GM23248 (cell line): ENCODE measurements at regions not wholly inside any gene's neighbourhood (a gene's known extent, or its start where the extent isn't known, plus 50 kb on each side); places are given as distances from the start of the nearest gene placed in this dataset.
"Not testable (repeated sequence)": the region's sequence is repeated elsewhere in the genome, so short reads cannot be mapped to it uniquely, and the experiment has no call there.

Experiments used
- DNase-seq: peaks from one replicate; pipeline ENCODE4 v3.0.0-alpha.2; 2015
- H2AFZ ChIP-seq: fragments of 200-600 bp; sonication (generic); 2 replicates; pipeline ENCODE4 v1.6.1; 2016; ENCODE audit warnings: antibody characterized with exemption
- H3F3A ChIP-seq: fragments of 200-600 bp; sonication (generic); 2 replicates; pipeline ENCODE4 v1.6.1; 2016; ENCODE audit warnings: mild to moderate bottlenecking, antibody characterized with exemption, mixed run types; ENCODE audit not compliant: insufficient read depth
- H3K27ac ChIP-seq: fragments of 200-600 bp; sonication (generic); 2 replicates; pipeline ENCODE4 v1.5.1; 2016; ENCODE audit warnings: mild to moderate bottlenecking
- H3K27me3 ChIP-seq: fragments of 200-600 bp; sonication (generic); replicated peaks from 2 replicates; pipeline ENCODE4 v1.6.1; 2016; ENCODE audit warnings: mild to moderate bottlenecking; ENCODE audit not compliant: insufficient read depth
- H3K36me3 ChIP-seq: fragments of 200-600 bp; sonication (generic); 2 replicates; pipeline ENCODE4 v1.6.1; 2016; ENCODE audit warnings: low read depth, mild to moderate bottlenecking
- H3K4me1 ChIP-seq: fragments of 200-600 bp; sonication (generic); 2 replicates; pipeline ENCODE4 v1.6.1; 2016; ENCODE audit warnings: mild to moderate bottlenecking; ENCODE audit not compliant: insufficient read depth
- H3K4me2 ChIP-seq: fragments of 200-600 bp; sonication (generic); one replicate; pipeline ENCODE4 v1.6.1; 2016; ENCODE audit warnings: mild to moderate bottlenecking; ENCODE audit not compliant: unreplicated experiment
- H3K4me3 ChIP-seq: fragments of 200-600 bp; sonication (generic); 2 replicates; pipeline ENCODE4 v1.5.1; 2016; ENCODE audit warnings: mild to moderate bottlenecking
- H3K79me2 ChIP-seq: fragments of 200-600 bp; sonication (generic); 2 replicates; pipeline ENCODE4 v1.6.1; 2016; ENCODE audit warnings: mild to moderate bottlenecking; ENCODE audit not compliant: insufficient read depth
- H3K9ac ChIP-seq: fragments of 200-600 bp; sonication (generic); 2 replicates; pipeline ENCODE4 v1.6.1; 2016; ENCODE audit warnings: mild to moderate bottlenecking
- H3K9me2 ChIP-seq: fragments of 200-600 bp; sonication (generic); 2 replicates; pipeline ENCODE4 v1.6.1; 2016; ENCODE audit warnings: mixed run types, mild to moderate bottlenecking, moderate library complexity; ENCODE audit not compliant: insufficient read depth
- H3K9me3 ChIP-seq: fragments of 200-600 bp; sonication (generic); one replicate; pipeline ENCODE4 v1.6.1; 2017; ENCODE audit warnings: low read depth
- H4K20me1 ChIP-seq: fragments of 200-600 bp; sonication (generic); 2 replicates; pipeline ENCODE4 v1.6.0; 2016; ENCODE audit not compliant: insufficient read depth
- EZH2 ChIP-seq: fragments of 200-600 bp; sonication (generic); IDR thresholded peaks from 2 replicates; pipeline ENCODE4 v1.6.1; 2018; ENCODE audit warnings: antibody characterized with exemption, mild to moderate bottlenecking; ENCODE audit not compliant: insufficient read depth, poor library complexity, severe bottlenecking
- EZH2phosphoT487 ChIP-seq: fragments of 200-600 bp; sonication (generic); IDR thresholded peaks from 2 replicates; pipeline ENCODE4 v1.6.1; 2018; ENCODE audit warnings: antibody characterized with exemption, moderate library complexity, mild to moderate bottlenecking, low read depth; ENCODE audit not compliant: insufficient read depth
- WGBS, 2 experiments: methylation state at CpG; one replicate each; pipeline ENCODE4 v1.1.6; 2015 to 2017; ENCODE audit warnings: low lambda C conversion rate in 2 of 2, low coverage in 1 of 2; ENCODE audit errors: missing lambda C conversion rate in 2 of 2; 5-methylcytosine and 5-hydroxymethylcytosine counted together
- in situ Hi-C: fragments of 300-500 bp; cut with MboI; formaldehyde crosslinking; loops from 2 replicates; pipeline ENCODE4 v1.15.0; 2020

- 98 to 99% methylated on average over 7 of the region's 7 CpGs for WGBS, 2 experiments
- no peaks in the 10 kb centered on the region for H3K9me2 ChIP-seq
- H3K36me3 ChIP-seq, result no peaks in the 10 kb centered on the region
- peaks cover 29% of the 10 kb centered on the region for H3K4me1 ChIP-seq
- H3K27ac ChIP-seq, result no peak overlapping the region
- no peak overlapping the region for H3K9ac ChIP-seq
- no peak overlapping the region for H3K4me3 ChIP-seq
- no peaks in the 10 kb centered on the region for H3K27me3 ChIP-seq
- TF ChIP-seq EZH2phosphoT487 (no peak), EZH2 (no peak)
- in situ Hi-C loops, result no loop called here
- H3K79me2 ChIP-seq, result peaks cover 62% of the 10 kb centered on the region
- no peaks in the 10 kb centered on the region for H3K9me3 ChIP-seq
- no peak for DNase-seq
- H2AFZ ChIP-seq, result no peak overlapping the region
- no peak overlapping the region for H3K4me2 ChIP-seq
- no peaks in the 10 kb centered on the region for H4K20me1 ChIP-seq
- H3F3A ChIP-seq, result peaks cover 28% of the 10 kb centered on the region
Observed at GRCh38 chr1:820962-821361, 102.8 kb upstream of the SAMD11 start.

- H3K9me3 ChIP-seq, H3K9me2 ChIP-seq, H4K20me1 ChIP-seq, H3K36me3 ChIP-seq, H3K27me3 ChIP-seq, H3F3A ChIP-seq, H3K4me1 ChIP-seq, in situ Hi-C loops: not testable (repeated sequence)
- peak overlapping the region; percentile 90 for H3K27ac ChIP-seq
- peak overlapping the region; percentile 93 for H3K4me2 ChIP-seq
- peak overlapping the region; percentile 100 for H3K4me3 ChIP-seq
- H3K9ac ChIP-seq, result peak overlapping the region; percentile 91
- peak; percentile 24 for DNase-seq
- peaks cover 77% of the 10 kb centered on the region for H3K79me2 ChIP-seq
- H2AFZ ChIP-seq, result peak overlapping the region; percentile 69
- WGBS, 2 experiments, result 1 to 3% methylated on average over 7 to 21 of the region's 21 CpGs
Observed at GRCh38 chr1:826808-827207, 96.9 kb upstream of the SAMD11 start.

GRCh38 chr1:827211-828063 is 96.3 kb upstream of the SAMD11 start:
- peak overlapping the region; percentile 100 for H3K4me3 ChIP-seq
- peak overlapping the region; percentile 69 for H2AFZ ChIP-seq
- H3K36me3 ChIP-seq, H4K20me1 ChIP-seq, H3F3A ChIP-seq, H3K9me3 ChIP-seq, H3K4me1 ChIP-seq, H3K27me3 ChIP-seq, H3K9me2 ChIP-seq, in situ Hi-C loops: not testable (repeated sequence)
- H3K27ac ChIP-seq, result peak overlapping the region; percentile 90
- WGBS, 2 experiments, result 1 to 3% methylated on average over 21 to 59 of the region's 109 CpGs
- DNase-seq, result peak; percentile 92
- peak overlapping the region; percentile 91 for H3K9ac ChIP-seq
- peaks cover 71% of the 10 kb centered on the region for H3K79me2 ChIP-seq
- H3K4me2 ChIP-seq, result peak overlapping the region; percentile 93

- in situ Hi-C loops, H3K4me3 ChIP-seq, H3F3A ChIP-seq, H2AFZ ChIP-seq, H3K4me1 ChIP-seq, H3K9me3 ChIP-seq, H3K36me3 ChIP-seq, H3K9me2 ChIP-seq, DNase-seq, H3K27ac ChIP-seq, H3K27me3 ChIP-seq, H3K9ac ChIP-seq, H3K4me2 ChIP-seq, H4K20me1 ChIP-seq: not testable (repeated sequence)
- peaks cover 52% of the 10 kb centered on the region for H3K79me2 ChIP-seq
- WGBS, 2 experiments, result 93 to 96% methylated on average over 3 of the region's 3 CpGs
Observed at GRCh38 chr1:829324-829723, 94.4 kb upstream of the SAMD11 start.

GRCh38 chr1:829932-830331 is 93.8 kb upstream of the SAMD11 start:
- H3K79me2 ChIP-seq, result peaks cover 46% of the 10 kb centered on the region
- H3K27ac ChIP-seq, H3K27me3 ChIP-seq, H3K9me3 ChIP-seq, H3F3A ChIP-seq, in situ Hi-C loops, H3K9ac ChIP-seq, H4K20me1 ChIP-seq, H3K9me2 ChIP-seq, DNase-seq, H3K4me3 ChIP-seq, H3K4me1 ChIP-seq, H2AFZ ChIP-seq, H3K36me3 ChIP-seq, H3K4me2 ChIP-seq: not testable (repeated sequence)
- WGBS, 2 experiments, result 87 to 88% methylated on average over 5 of the region's 5 CpGs

- H3K9ac ChIP-seq, H4K20me1 ChIP-seq, in situ Hi-C loops, H2AFZ ChIP-seq, H3K4me3 ChIP-seq, DNase-seq, H3K27ac ChIP-seq, H3K4me1 ChIP-seq, H3F3A ChIP-seq, H3K36me3 ChIP-seq, H3K4me2 ChIP-seq, H3K9me2 ChIP-seq, H3K27me3 ChIP-seq, H3K9me3 ChIP-seq: not testable (repeated sequence)
- WGBS, 2 experiments, result 84 to 93% methylated on average over 4 to 5 of the region's 5 CpGs
- peaks cover 38% of the 10 kb centered on the region for H3K79me2 ChIP-seq
Observed at GRCh38 chr1:830750-831149, 93.0 kb upstream of the SAMD11 start.
